OCI-LY1 (cell line): ENCODE measurements at regions not wholly inside any gene's neighbourhood (a gene's known extent, or its start where the extent isn't known, plus 50 kb on each side); places are given as distances from the start of the nearest gene placed in this dataset.
A peak's percentile ranks its signal among the peaks of the same experiment; 100 is the strongest.

ENCODE experiments used
- EZH2 ChIP-seq: fragments of 200-600 bp; sonication (generic), shearing (Covaris generic); IDR thresholded peaks from 2 replicates; pipeline ENCODE4 v1.8.0; 2017; ENCODE audit warnings: borderline replicate concordance, mixed run types, mild to moderate bottlenecking, antibody characterized with exemption, low read length, moderate library complexity, mixed read lengths
- TF ChIP-seq, protein P1 (sequence below): fragments of 200-600 bp; sonication (generic), shearing (Covaris generic); IDR thresholded peaks from 2 replicates; pipeline ENCODE4 v1.5.1; 2017; ENCODE audit warnings: mild to moderate bottlenecking, antibody characterized with exemption, low read length, moderate library complexity, mixed read lengths

DNA sequence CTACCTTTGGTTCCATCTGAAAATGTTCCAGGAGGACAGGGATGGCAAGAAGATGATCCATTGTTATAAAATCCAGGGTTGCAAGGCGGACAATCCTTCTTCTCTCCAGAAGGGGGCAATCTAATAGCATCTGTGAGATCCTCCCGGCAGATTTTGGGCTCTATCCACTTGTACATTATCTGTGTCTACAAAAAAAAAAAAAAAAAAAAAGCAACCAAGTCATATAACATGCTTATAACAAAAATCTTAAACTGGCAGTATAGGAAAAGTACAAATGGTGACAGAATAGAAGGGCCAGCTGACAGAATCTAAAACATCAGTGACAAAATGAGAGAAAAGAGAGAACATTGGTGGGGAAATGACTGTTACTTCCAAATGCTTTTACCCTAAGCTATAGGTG is 132.7 kb downstream of the ELAPOR2 start:
- TF ChIP-seq EZH2 = no peak
- TF ChIP-seq, protein P1, sequence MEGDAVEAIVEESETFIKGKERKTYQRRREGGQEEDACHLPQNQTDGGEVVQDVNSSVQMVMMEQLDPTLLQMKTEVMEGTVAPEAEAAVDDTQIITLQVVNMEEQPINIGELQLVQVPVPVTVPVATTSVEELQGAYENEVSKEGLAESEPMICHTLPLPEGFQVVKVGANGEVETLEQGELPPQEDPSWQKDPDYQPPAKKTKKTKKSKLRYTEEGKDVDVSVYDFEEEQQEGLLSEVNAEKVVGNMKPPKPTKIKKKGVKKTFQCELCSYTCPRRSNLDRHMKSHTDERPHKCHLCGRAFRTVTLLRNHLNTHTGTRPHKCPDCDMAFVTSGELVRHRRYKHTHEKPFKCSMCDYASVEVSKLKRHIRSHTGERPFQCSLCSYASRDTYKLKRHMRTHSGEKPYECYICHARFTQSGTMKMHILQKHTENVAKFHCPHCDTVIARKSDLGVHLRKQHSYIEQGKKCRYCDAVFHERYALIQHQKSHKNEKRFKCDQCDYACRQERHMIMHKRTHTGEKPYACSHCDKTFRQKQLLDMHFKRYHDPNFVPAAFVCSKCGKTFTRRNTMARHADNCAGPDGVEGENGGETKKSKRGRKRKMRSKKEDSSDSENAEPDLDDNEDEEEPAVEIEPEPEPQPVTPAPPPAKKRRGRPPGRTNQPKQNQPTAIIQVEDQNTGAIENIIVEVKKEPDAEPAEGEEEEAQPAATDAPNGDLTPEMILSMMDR = peak; percentile 93
